Stimulated activated CD8-positive, alpha-beta memory T cell treated with anti-CD3 and anti-CD28 coated beads, Interleukin-12 subunit alpha, Interleukin-12 subunit beta, amount 100 ng/mL, for 4 hours (primary cell): ENCODE measurements at regions not wholly inside any gene's neighbourhood (a gene's known extent, or its start where the extent isn't known, plus 50 kb on each side); places are given as distances from the start of the nearest gene placed in this dataset.
"Not testable (repeated sequence)": the region's sequence is repeated elsewhere in the genome, so short reads cannot be mapped to it uniquely, and the experiment has no call there.

Source experiments
- DNase-seq: peaks from one replicate; pipeline ENCODE4 v3.0.0-alpha.2; 2020; ENCODE audit warnings: low read depth

GRCh38 chr19:31037286-31037980 is 311.8 kb downstream of the TSHZ3 start:
- no peak for DNase-seq

GRCh38 chr19:31031455-31031854 is 317.8 kb downstream of the TSHZ3 start:
- DNase-seq: not testable (repeated sequence)

- DNase-seq: no peak
Observed at GRCh38 chr19:31023038-31023437, 326.2 kb downstream of the TSHZ3 start.

- DNase-seq: no peak
Observed at GRCh38 chr19:31018936-31019335, 330.3 kb downstream of the TSHZ3 start.

- no peak for DNase-seq
Observed at GRCh38 chr19:31015778-31016177, 333.5 kb downstream of the TSHZ3 start.

GRCh38 chr19:31014668-31015067 is 334.6 kb downstream of the TSHZ3 start:
- DNase-seq: no peak

GRCh38 chr19:31013384-31014020 is 335.7 kb downstream of the TSHZ3 start:
- DNase-seq: no peak

- DNase-seq: no peak
Observed at GRCh38 chr19:31002518-31003244, 346.6 kb downstream of the TSHZ3 start.

- no peak for DNase-seq
Observed at GRCh38 chr19:31001991-31002390, 347.2 kb downstream of the TSHZ3 start.

GRCh38 chr19:31000913-31001312 is 348.3 kb downstream of the TSHZ3 start:
- DNase-seq: no peak

GRCh38 chr19:30999726-31000125 is 349.5 kb downstream of the TSHZ3 start:
- DNase-seq: no peak

- DNase-seq: no peak
Observed at GRCh38 chr19:30997222-30997621, 352.0 kb downstream of the TSHZ3 start.

GRCh38 chr19:30978639-30979038 is 370.6 kb downstream of the TSHZ3 start:
- DNase-seq: no peak

GRCh38 chr19:30969591-30969990 is 379.6 kb downstream of the TSHZ3 start:
- DNase-seq: no peak

- DNase-seq: no peak
Observed at GRCh38 chr19:30968841-30969399, 380.3 kb downstream of the TSHZ3 start.

- no peak for DNase-seq
Observed at GRCh38 chr19:30968210-30968609, 381.0 kb downstream of the TSHZ3 start.

GRCh38 chr19:30966486-30966885 is 382.8 kb downstream of the TSHZ3 start:
- DNase-seq: no peak

- no peak for DNase-seq
Observed at GRCh38 chr19:30959011-30959410, 390.2 kb downstream of the TSHZ3 start.

GRCh38 chr19:30955112-30956104 is 393.8 kb downstream of the TSHZ3 start:
- no peak for DNase-seq

GRCh38 chr19:30944276-30944932 is 404.8 kb downstream of the TSHZ3 start:
- not testable (repeated sequence) for DNase-seq
